HEK293 (cell line): ENCODE measurements at regions not wholly inside any gene's neighbourhood (a gene's known extent, or its start where the extent isn't known, plus 50 kb on each side); places are given as distances from the start of the nearest gene placed in this dataset.

Experiments
- CTCF ChIA-PET: fragments of 350-600 bp; formaldehyde crosslinking; extraction: SDS; loops from one replicate; lab custom pipeline; 2021; ENCODE audit warnings: antibody characterized with exemption; lab: Yijun Ruan, JAX
- POLR2A ChIA-PET: fragments of 300-600 bp; formaldehyde crosslinking; extraction: SDS; loops from one replicate; lab custom pipeline; 2020; ENCODE audit warnings: antibody characterized with exemption, inconsistent platforms; lab: Yijun Ruan, JAX
- H3K27ac ChIP-seq: fragments of 200-500 bp; sonication (Bioruptor generic); 2 replicates; pipeline ENCODE4 v1.5.1; 2014; ENCODE audit warnings: low read depth, low read length, control low read depth, inconsistent platforms; ENCODE audit errors: extremely low read depth
- H3K36me3 ChIP-seq, 2 experiments: fragments of 200-500 bp in 1 of 2; sonication (Bioruptor generic) in 1 of 2; 1 replicate in 1 of 2; 2 replicates in 1 of 2; pipeline ENCODE4 v1.5.1; 2014 to 2017; ENCODE audit warnings: inconsistent platforms in 2 of 2, low read length in 2 of 2; ENCODE audit not compliant: control insufficient read depth in 2 of 2, insufficient read depth in 1 of 2
- H3K4me1 ChIP-seq: fragments of 200-500 bp; sonication (Bioruptor generic); 2 replicates; pipeline ENCODE4 v1.5.1; 2014; ENCODE audit warnings: mild to moderate bottlenecking, low read length, inconsistent platforms; ENCODE audit not compliant: control insufficient read depth, insufficient read depth
- H3K4me3 ChIP-seq: 2 replicates; pipeline ENCODE4 v1.5.1; 2011; ENCODE audit warnings: low read depth, mild to moderate bottlenecking, control low read depth, low read length, moderate library complexity
- H3K9me3 ChIP-seq: fragments of 200-500 bp; sonication (Bioruptor generic); 2 replicates; pipeline ENCODE4 v1.5.1; 2014; ENCODE audit warnings: low read depth, low read length, inconsistent platforms; ENCODE audit not compliant: control insufficient read depth, insufficient read depth
- BCL6B ChIP-seq: fragments of 450-650 bp; formaldehyde crosslinking; IDR thresholded peaks from 2 replicates; pipeline ENCODE4 v1.5.1; 2017; ENCODE audit warnings: missing biosample characterization, missing genetic modification characterization
- GLI4 ChIP-seq: fragments of 450-650 bp; formaldehyde crosslinking; IDR thresholded peaks from 2 replicates; pipeline ENCODE4 v1.5.1; 2016; ENCODE audit warnings: missing biosample characterization, missing genetic modification characterization
- KLF9 ChIP-seq: fragments of 450-650 bp; formaldehyde crosslinking; IDR thresholded peaks from 2 replicates; pipeline ENCODE4 v1.5.1; 2016; ENCODE audit warnings: missing biosample characterization, missing genetic modification characterization, low read depth
- PBX3 ChIP-seq: sonication (generic); formaldehyde crosslinking; IDR thresholded peaks from 2 replicates; pipeline ENCODE4 v1.8.1; 2022; ENCODE audit warnings: mild to moderate bottlenecking, moderate library complexity, missing genetic modification reagents
- PRDM10 ChIP-seq: fragments of 450-650 bp; formaldehyde crosslinking; IDR thresholded peaks from 2 replicates; pipeline ENCODE4 v1.5.1; 2016; ENCODE audit warnings: missing biosample characterization, missing genetic modification characterization
- TCF7L2 ChIP-seq: IDR thresholded peaks from 2 replicates; pipeline ENCODE4 v1.6.1; 2011; ENCODE audit warnings: low read depth, mild to moderate bottlenecking, inconsistent platforms, low read length, moderate library complexity, borderline replicate concordance
- ZBTB1 ChIP-seq: fragments of 450-650 bp; formaldehyde crosslinking; IDR thresholded peaks from 2 replicates; pipeline ENCODE4 v1.5.1; 2016; ENCODE audit warnings: missing biosample characterization, missing genetic modification characterization
- ZBTB10 ChIP-seq: fragments of 450-650 bp; formaldehyde crosslinking; IDR thresholded peaks from 2 replicates; pipeline ENCODE4 v1.5.1; 2016; ENCODE audit warnings: missing biosample characterization, missing genetic modification characterization
- ZBTB26 ChIP-seq: fragments of 450-650 bp; formaldehyde crosslinking; optimal IDR thresholded peaks from 2 replicates; pipeline ENCODE3; 2016; ENCODE audit warnings: missing biosample characterization, mild to moderate bottlenecking, missing genetic modification characterization
- ZFHX2 ChIP-seq: fragments of 450-650 bp; formaldehyde crosslinking; conservative IDR thresholded peaks from 2 replicates; pipeline ENCODE4 v1.5.1; 2016; ENCODE audit warnings: missing biosample characterization, missing genetic modification characterization
- ZNF10 ChIP-seq: fragments of 450-650 bp; formaldehyde crosslinking; IDR thresholded peaks from 2 replicates; pipeline ENCODE4 v1.5.1; 2017; ENCODE audit warnings: missing biosample characterization, missing genetic modification characterization
- ZNF121 ChIP-seq: fragments of 450-650 bp; formaldehyde crosslinking; IDR thresholded peaks from 2 replicates; pipeline ENCODE4 v1.5.1; 2016; ENCODE audit warnings: missing biosample characterization, missing genetic modification characterization
- ZNF148 ChIP-seq: fragments of 450-650 bp; formaldehyde crosslinking; IDR thresholded peaks from 2 replicates; pipeline ENCODE4 v1.5.0; 2017; ENCODE audit warnings: missing biosample characterization, missing genetic modification characterization, borderline replicate concordance
- ZNF174 ChIP-seq: fragments of 450-650 bp; formaldehyde crosslinking; IDR thresholded peaks from 2 replicates; pipeline ENCODE4 v1.5.0; 2017; ENCODE audit warnings: missing biosample characterization, mild to moderate bottlenecking, missing genetic modification characterization
- ZNF19 ChIP-seq: fragments of 450-650 bp; formaldehyde crosslinking; IDR thresholded peaks from 2 replicates; pipeline ENCODE4; 2016; ENCODE audit warnings: missing biosample characterization, missing genetic modification characterization, low read depth
- ZNF324 ChIP-seq: fragments of 450-650 bp; formaldehyde crosslinking; IDR thresholded peaks from 2 replicates; pipeline ENCODE4 v1.5.1; 2016; ENCODE audit warnings: missing biosample characterization, missing genetic modification characterization
- ZNF416 ChIP-seq: fragments of 450-650 bp; formaldehyde crosslinking; IDR thresholded peaks from 2 replicates; pipeline ENCODE4 v1.5.1; 2016; ENCODE audit warnings: missing biosample characterization, missing genetic modification characterization
- ZNF548 ChIP-seq: fragments of 450-650 bp; formaldehyde crosslinking; IDR thresholded peaks from 2 replicates; pipeline ENCODE4 v1.5.1; 2016; ENCODE audit warnings: missing biosample characterization, missing genetic modification characterization
- ZNF571 ChIP-seq: fragments of 450-650 bp; formaldehyde crosslinking; IDR thresholded peaks from 2 replicates; pipeline ENCODE4 v1.5.0; 2017; ENCODE audit warnings: missing biosample characterization, missing genetic modification characterization
- ZNF621 ChIP-seq: fragments of 450-650 bp; formaldehyde crosslinking; IDR thresholded peaks from 2 replicates; pipeline ENCODE4 v1.5.1; 2017; ENCODE audit warnings: missing biosample characterization, missing genetic modification characterization
- ZNF624 ChIP-seq: fragments of 450-650 bp; formaldehyde crosslinking; IDR thresholded peaks from 2 replicates; pipeline ENCODE4 v1.5.1; 2017; ENCODE audit warnings: missing biosample characterization, missing genetic modification characterization
- ZNF677 ChIP-seq: fragments of 450-650 bp; IDR thresholded peaks from 2 replicates; pipeline ENCODE4 v1.5.0; 2018; ENCODE audit warnings: missing biosample characterization, mild to moderate bottlenecking, missing genetic modification characterization, moderate library complexity
- ZNF747 ChIP-seq: fragments of 450-650 bp; formaldehyde crosslinking; IDR thresholded peaks from 2 replicates; pipeline ENCODE4 v1.5.1; 2016; ENCODE audit warnings: missing biosample characterization, missing genetic modification characterization
- ZNF777 ChIP-seq: fragments of 450-650 bp; formaldehyde crosslinking; IDR thresholded peaks from 2 replicates; pipeline ENCODE4 v1.5.1; 2017; ENCODE audit warnings: missing biosample characterization, missing genetic modification characterization, borderline replicate concordance

- no peak for TF ChIP-seq ZBTB1 (tag by site-specific recombination)
- TF ChIP-seq ZNF148, result no peak
- no peak for TF ChIP-seq ZNF621 (tag by site-specific recombination)
- no peak for TF ChIP-seq ZNF121 (tag by site-specific recombination)
- no peak for TF ChIP-seq PRDM10 (tag by site-specific recombination)
- no peak for TF ChIP-seq BCL6B (tag by site-specific recombination)
- no peak for TF ChIP-seq ZNF174
- TF ChIP-seq ZNF19 (tag by site-specific recombination), result no peak
- TF ChIP-seq KLF9 (tag by site-specific recombination), result no peak
- TF ChIP-seq ZNF624 (tag by site-specific recombination), result no peak
- no peak for TF ChIP-seq ZNF777 (tag by site-specific recombination)
- no peak for TF ChIP-seq ZNF747 (tag by site-specific recombination)
These were observed 1187.5 kb downstream of the HACE1 start (continued) for GRCh38 chr6:103672169-103672568.

GRCh38 chr6:103629613-103630012 is 1230.1 kb downstream of the HACE1 start:
- TF ChIP-seq ZNF548 (no peak), ZNF10 (tag by site-specific recombination) (no peak), ZNF416 (no peak), ZBTB10 (tag by site-specific recombination) (no peak), PBX3 (CRISPR knock-in tag) (no peak), GLI4 (tag by site-specific recombination) (no peak), ZBTB26 (no peak), ZNF571 (tag by site-specific recombination) (no peak), ZFHX2 (tag by site-specific recombination) (no peak), TCF7L2 (no peak), ZNF324 (tag by site-specific recombination) (no peak), ZNF677 (no peak)
- TF ChIP-seq, all 188 proteins: peak for 0
- H3K4me1 ChIP-seq, result no peaks in the 10 kb centered on the region
- H3K9me3 ChIP-seq, result no peaks in the 10 kb centered on the region
- ChIA-PET POLR2A (no interaction called here), CTCF (no interaction called here)
- no peaks in the 10 kb centered on the region for H3K36me3 ChIP-seq
- no peak overlapping the region for H3K4me3 ChIP-seq
- H3K27ac ChIP-seq, result no peak overlapping the region
